LNCaP clone FGC (cell line): ENCODE measurements at regions not wholly inside any gene's neighbourhood (a gene's known extent, or its start where the extent isn't known, plus 50 kb on each side); places are given as distances from the start of the nearest gene placed in this dataset.

Source experiments
- DNase-seq: peaks from one replicate; pipeline ENCODE4 v3.0.0-alpha.2; 2011; ENCODE audit warnings: low read depth
- H3K4me3 ChIP-seq: 2 replicates; pipeline ENCODE4 v1.5.1; 2011; ENCODE audit warnings: mild to moderate bottlenecking, low read depth, low read length, control low read depth
- TF ChIP-seq, protein P1 (sequence below): IDR thresholded peaks from 2 replicates; pipeline ENCODE4 v1.5.1; 2012; ENCODE audit warnings: mild to moderate bottlenecking; ENCODE audit not compliant: control insufficient read depth, insufficient read depth; ENCODE audit errors: extremely low read depth

DNA sequence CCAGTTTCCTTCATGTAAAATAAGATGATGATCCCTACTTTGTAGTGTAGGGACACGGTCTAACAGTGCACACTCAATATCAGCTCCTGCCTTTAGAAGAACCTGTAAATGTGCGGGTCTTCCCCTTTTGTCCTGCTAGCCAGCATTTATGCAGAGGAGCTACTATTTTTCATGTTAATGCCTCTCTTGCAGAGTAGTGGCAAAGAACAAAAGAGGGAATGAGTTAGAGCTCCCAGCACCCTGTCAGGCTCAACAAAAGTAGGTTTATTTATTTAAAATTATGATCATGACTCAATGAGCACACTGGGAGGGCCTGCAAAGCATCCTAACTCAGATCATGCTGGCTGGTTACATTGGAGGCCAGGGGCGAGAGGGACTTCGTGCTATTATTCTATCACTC is 414.5 kb upstream of the COBL start:
- DNase-seq, result no peak
- TF ChIP-seq, protein P1, sequence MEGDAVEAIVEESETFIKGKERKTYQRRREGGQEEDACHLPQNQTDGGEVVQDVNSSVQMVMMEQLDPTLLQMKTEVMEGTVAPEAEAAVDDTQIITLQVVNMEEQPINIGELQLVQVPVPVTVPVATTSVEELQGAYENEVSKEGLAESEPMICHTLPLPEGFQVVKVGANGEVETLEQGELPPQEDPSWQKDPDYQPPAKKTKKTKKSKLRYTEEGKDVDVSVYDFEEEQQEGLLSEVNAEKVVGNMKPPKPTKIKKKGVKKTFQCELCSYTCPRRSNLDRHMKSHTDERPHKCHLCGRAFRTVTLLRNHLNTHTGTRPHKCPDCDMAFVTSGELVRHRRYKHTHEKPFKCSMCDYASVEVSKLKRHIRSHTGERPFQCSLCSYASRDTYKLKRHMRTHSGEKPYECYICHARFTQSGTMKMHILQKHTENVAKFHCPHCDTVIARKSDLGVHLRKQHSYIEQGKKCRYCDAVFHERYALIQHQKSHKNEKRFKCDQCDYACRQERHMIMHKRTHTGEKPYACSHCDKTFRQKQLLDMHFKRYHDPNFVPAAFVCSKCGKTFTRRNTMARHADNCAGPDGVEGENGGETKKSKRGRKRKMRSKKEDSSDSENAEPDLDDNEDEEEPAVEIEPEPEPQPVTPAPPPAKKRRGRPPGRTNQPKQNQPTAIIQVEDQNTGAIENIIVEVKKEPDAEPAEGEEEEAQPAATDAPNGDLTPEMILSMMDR, result no peak
- no peak overlapping the region for H3K4me3 ChIP-seq

DNA sequence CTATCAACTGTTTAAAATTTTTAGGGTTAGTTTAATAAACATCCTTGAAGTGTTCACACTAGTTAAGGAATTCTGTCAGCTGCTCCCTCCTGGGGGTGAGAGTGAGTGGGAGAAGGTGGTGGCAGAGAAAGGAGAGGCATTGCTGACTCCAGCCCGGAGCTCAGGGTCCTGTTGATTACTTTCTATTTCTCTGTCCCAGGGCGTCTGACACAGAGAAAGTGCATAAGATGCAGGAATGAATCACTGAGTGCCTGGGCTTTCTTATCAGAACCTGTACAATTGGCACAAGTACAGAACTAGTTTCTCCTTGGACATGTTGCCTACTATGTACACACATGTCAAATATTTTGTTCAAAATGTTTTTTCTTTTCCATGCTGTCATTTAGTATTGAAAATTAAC is 410.8 kb upstream of the COBL start:
- no peak for DNase-seq
- TF ChIP-seq, protein P1, result no peak
- H3K4me3 ChIP-seq, result no peak overlapping the region

DNA sequence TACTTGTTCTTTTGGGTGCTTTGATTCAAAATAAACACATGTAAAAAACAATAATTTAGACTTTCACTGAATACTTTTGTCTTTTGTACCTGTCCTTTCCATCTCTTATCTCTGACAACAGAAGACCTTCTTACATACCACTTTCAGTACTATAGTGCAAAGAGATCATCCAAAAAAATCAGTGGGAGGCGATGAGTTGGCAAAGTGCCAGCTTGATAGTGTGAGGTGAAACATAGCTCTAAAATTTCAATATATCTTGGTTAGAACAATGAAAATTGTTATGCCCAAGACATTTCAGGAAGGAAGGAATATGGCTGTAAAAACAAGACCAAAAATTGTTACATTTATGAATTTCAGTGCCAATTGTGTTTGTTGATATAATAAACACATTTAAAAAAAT is 390.2 kb upstream of the COBL start:
- TF ChIP-seq, protein P1, result no peak
- no peak for DNase-seq
- H3K4me3 ChIP-seq, result no peak overlapping the region

DNA sequence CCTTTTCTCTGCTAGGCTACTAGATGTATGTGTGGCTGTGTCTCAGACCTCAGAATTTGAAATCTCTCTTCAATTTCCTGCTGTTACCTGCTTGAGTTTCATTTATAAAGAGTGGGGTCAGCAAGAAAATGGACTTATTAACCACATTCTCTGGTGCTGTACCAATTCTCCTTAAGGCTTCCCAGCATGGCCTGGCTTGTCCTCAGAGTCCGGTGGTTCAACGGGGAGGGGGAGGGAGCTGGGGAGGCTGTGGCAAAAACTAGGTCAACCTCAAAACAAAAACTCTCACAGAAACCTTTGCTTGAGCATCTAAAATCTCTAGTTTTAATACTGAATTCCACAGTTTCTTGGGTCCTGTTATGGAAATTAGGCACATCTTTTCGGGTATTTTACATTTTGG is 389.1 kb upstream of the COBL start:
- no peak overlapping the region for H3K4me3 ChIP-seq
- no peak for DNase-seq
- TF ChIP-seq, protein P1, result no peak

DNA sequence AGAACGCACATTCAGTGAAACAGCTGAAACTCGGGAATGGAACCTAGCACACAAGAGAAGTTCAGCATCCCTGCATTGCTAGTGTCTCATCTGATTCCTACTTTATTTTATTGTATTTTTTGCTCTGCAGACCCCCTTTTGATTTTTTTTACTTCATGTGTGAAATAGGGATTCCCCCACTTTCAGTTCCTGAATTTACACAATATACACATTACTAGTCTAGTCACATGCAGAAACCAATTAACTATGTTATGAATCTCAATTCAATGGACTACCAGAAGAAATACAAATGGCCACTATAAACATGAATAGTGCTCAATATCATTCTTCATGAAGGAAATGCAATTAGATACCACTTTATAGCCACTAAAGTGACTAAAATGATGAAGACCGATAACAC is 386.1 kb upstream of the COBL start:
- DNase-seq, result no peak
- H3K4me3 ChIP-seq, result no peak overlapping the region
- TF ChIP-seq, protein P1, result no peak

DNA sequence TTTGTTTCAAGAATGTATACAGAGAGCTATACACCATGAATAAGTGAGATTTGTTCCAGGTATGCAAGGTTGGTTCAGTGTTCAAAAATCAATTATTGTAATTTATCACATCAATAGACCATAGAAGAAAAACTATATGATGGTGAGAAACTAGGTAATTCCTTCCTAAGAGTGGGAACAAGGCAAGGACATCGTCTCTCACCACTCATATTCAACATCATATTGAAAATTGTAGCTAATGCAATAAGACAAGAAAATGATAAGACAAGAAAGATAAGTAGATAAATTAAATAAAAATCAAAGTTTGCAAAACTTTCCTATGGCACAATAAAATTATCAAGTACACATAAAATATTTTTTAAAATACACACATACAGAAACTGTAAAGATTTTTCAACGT is 385.3 kb upstream of the COBL start:
- TF ChIP-seq, protein P1, result no peak
- H3K4me3 ChIP-seq, result no peak overlapping the region
- DNase-seq, result no peak

DNA sequence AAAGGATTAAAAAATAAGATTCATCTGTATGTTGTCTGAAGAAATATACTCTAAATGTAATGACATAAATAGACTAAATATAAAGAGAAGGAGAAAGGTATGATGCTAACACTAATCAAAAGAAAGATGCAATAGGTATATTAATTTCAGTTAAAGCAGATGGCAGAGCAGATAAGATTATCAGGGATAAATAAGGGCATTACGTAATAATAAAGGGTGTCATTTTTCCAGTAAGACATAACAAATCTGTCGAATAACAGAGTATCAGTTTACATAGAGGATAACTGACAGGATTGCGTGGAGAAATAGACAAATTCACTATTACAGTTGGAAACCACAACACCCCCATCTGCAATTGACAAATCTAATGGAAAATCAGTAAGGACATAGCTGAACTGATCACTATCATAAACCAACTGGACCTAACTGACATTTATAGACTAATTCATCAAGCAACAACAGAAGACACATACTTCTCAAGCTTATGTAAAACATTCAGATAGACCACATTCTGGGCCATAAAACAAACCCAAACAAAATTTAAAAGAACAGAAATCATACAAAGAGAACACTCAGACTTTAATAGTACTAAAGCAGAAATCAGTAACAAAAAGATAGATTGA is 384.1 kb upstream of the COBL start:
- TF ChIP-seq, protein P1, result no peak

More for the DNA sequence above, 384.1 kb upstream of the COBL start:
- H3K4me3 ChIP-seq, result no peak overlapping the region
- DNase-seq, result no peak
